OCI-LY7 (cell line): ENCODE measurements at regions not wholly inside any gene's neighbourhood (a gene's known extent, or its start where the extent isn't known, plus 50 kb on each side); places are given as distances from the start of the nearest gene placed in this dataset.

Source experiments
- BruUV-seq: library from RNA; stranded (reverse); fragments of 400-500 nt; replicated peaks from 2 replicates; lab custom pipeline; 2021; lab: Mats Ljungman, UMichigan
- CTCF ChIA-PET: fragments of 300-600 bp; sonication (Branson Sonifier 250); formaldehyde crosslinking; loops from one replicate; lab custom pipeline; 2022; ENCODE audit warnings: antibody characterized with exemption; ENCODE audit not compliant: unreplicated experiment; lab: Charles Lee
- POLR2A ChIA-PET: fragments of 300-600 bp; sonication (Branson Sonifier 250); formaldehyde crosslinking; loops from one replicate; lab custom pipeline; 2022; ENCODE audit warnings: antibody characterized with exemption; lab: Charles Lee
- DNase-seq: peaks from one replicate; pipeline ENCODE4 v3.0.0-alpha.2; 2015; ENCODE audit warnings: low spot score
- H2AFZ ChIP-seq: fragments of 200-600 bp; sonication (generic), shearing (Covaris generic); 2 replicates; pipeline ENCODE4 v1.6.1; 2014; ENCODE audit warnings: mild to moderate bottlenecking, antibody characterized with exemption, low read length, moderate library complexity
- H3K27ac ChIP-seq: fragments of 200-600 bp; sonication (generic); 2 replicates; pipeline ENCODE4 v1.5.1; 2014; ENCODE audit warnings: mixed run types, low read depth, mild to moderate bottlenecking, moderate library complexity, low read length, inconsistent platforms; ENCODE audit not compliant: poor library complexity, severe bottlenecking
- H3K36me3 ChIP-seq: fragments of 200-600 bp; sonication (generic); 2 replicates; pipeline ENCODE4 v1.6.1; 2014; ENCODE audit warnings: mild to moderate bottlenecking, antibody characterized with exemption, low read length, moderate library complexity, mixed read lengths; ENCODE audit not compliant: insufficient read depth
- H3K4me1 ChIP-seq: fragments of 200-600 bp; sonication (generic); 2 replicates; pipeline ENCODE4 v1.5.1; 2014; ENCODE audit warnings: mild to moderate bottlenecking, low read length; ENCODE audit not compliant: insufficient read depth, poor library complexity, severe bottlenecking
- H3K4me2 ChIP-seq: fragments of 200-600 bp; sonication (generic); 2 replicates; pipeline ENCODE4 v1.6.1; 2014; ENCODE audit warnings: mild to moderate bottlenecking, low read length
- H3K4me3 ChIP-seq: fragments of 200-600 bp; sonication (generic); 2 replicates; pipeline ENCODE4 v1.5.1; 2014; ENCODE audit warnings: mild to moderate bottlenecking, low read depth, low read length; ENCODE audit not compliant: poor library complexity, severe bottlenecking
- H3K79me2 ChIP-seq: fragments of 200-600 bp; sonication (generic); 2 replicates; pipeline ENCODE4 v1.6.1; 2016; ENCODE audit warnings: low read depth, mild to moderate bottlenecking, low read length, moderate library complexity, mixed read lengths; ENCODE audit not compliant: insufficient read depth
- H3K9me2 ChIP-seq: fragments of 200-600 bp; sonication (generic); 2 replicates; pipeline ENCODE4 v1.6.1; 2016; ENCODE audit warnings: mild to moderate bottlenecking, low read length, mixed read lengths; ENCODE audit not compliant: insufficient read depth
- H3K9me3 ChIP-seq: fragments of 200-600 bp; sonication (generic); 2 replicates; pipeline ENCODE4 v1.6.1; 2014; ENCODE audit warnings: mild to moderate bottlenecking, mixed run types, low read length, mixed read lengths
- H4K20me1 ChIP-seq: fragments of 200-600 bp; sonication (generic); 2 replicates; pipeline ENCODE4 v1.6.1; 2014; ENCODE audit warnings: mild to moderate bottlenecking, antibody characterized with exemption, low read length, moderate library complexity, mixed read lengths; ENCODE audit not compliant: insufficient read depth
- CTCF ChIP-seq: fragments of 200-600 bp; sonication (generic); conservative IDR thresholded peaks from 2 replicates; pipeline ENCODE4 v1.5.1; 2014; ENCODE audit warnings: mild to moderate bottlenecking, antibody characterized with exemption, low read length, moderate library complexity, mixed read lengths
- EZH2phosphoT487 ChIP-seq: fragments of 200-600 bp; sonication (generic); IDR thresholded peaks from 2 replicates; pipeline ENCODE4 v1.6.1; 2018; ENCODE audit warnings: low read depth, borderline replicate concordance, mild to moderate bottlenecking, mixed run types, antibody characterized with exemption, low read length, moderate library complexity, mixed read lengths
- intact Hi-C: fragments of 100-400 bp; cut with micrococcal nuclease; formaldehyde crosslinking; loops from one replicate; pipeline ENCODE4 v1.10.0; 2022; ENCODE audit not compliant: unreplicated experiment

GRCh38 chr13:111897178-111897845 is 169.6 kb upstream of the SOX1 start:
- Histone ChIP-seq H3K36me3 (no peaks in the 10 kb centered on the region), H3K4me2 (no peak overlapping the region), H3K4me3 (no peak overlapping the region), H3K4me1 (no peaks in the 10 kb centered on the region), H4K20me1 (no peaks in the 10 kb centered on the region), H3K27ac (no peak overlapping the region), H3K9me3 (no peaks in the 10 kb centered on the region), H3K9me2 (no peaks in the 10 kb centered on the region), H2AFZ (no peak overlapping the region), H3K79me2 (no peaks in the 10 kb centered on the region)
- CTCF ChIA-PET, result no interaction called here
- no peak for TF ChIP-seq CTCF
- TF ChIP-seq EZH2phosphoT487, result no peak
- intact Hi-C loops, result no loop called here
- BruUV-seq, result no TSS peak
- DNase-seq, result no peak
- POLR2A ChIA-PET, result no interaction called here

GRCh38 chr13:111897846-111898215 is 169.1 kb upstream of the SOX1 start:
- CTCF ChIA-PET, result no interaction called here
- Histone ChIP-seq H3K27ac (no peak overlapping the region), H4K20me1 (no peaks in the 10 kb centered on the region), H3K4me2 (no peak overlapping the region), H3K36me3 (no peaks in the 10 kb centered on the region), H3K79me2 (no peaks in the 10 kb centered on the region), H3K9me2 (no peaks in the 10 kb centered on the region), H3K9me3 (no peaks in the 10 kb centered on the region), H2AFZ (no peak overlapping the region), H3K4me1 (no peaks in the 10 kb centered on the region), H3K4me3 (no peak overlapping the region)
- TF ChIP-seq CTCF, result no peak
- TF ChIP-seq EZH2phosphoT487, result no peak
- BruUV-seq, result no TSS peak
- no peak for DNase-seq
- intact Hi-C loops, result no loop called here
- POLR2A ChIA-PET, result no interaction called here

- CTCF ChIA-PET, result no interaction called here
- TF ChIP-seq CTCF (no peak), EZH2phosphoT487 (no peak)
- intact Hi-C loops, result no loop called here
- no peaks in the 10 kb centered on the region for H3K9me2 ChIP-seq
- DNase-seq, result no peak
- no peak overlapping the region for H2AFZ ChIP-seq
- no peaks in the 10 kb centered on the region for H3K36me3 ChIP-seq
- no peak overlapping the region for H3K4me2 ChIP-seq
- H3K4me3 ChIP-seq, result no peak overlapping the region
- H3K4me1 ChIP-seq, result no peaks in the 10 kb centered on the region
- BruUV-seq, result no TSS peak
- H3K27ac ChIP-seq, result no peak overlapping the region
- no peaks in the 10 kb centered on the region for H3K9me3 ChIP-seq
- H3K79me2 ChIP-seq, result no peaks in the 10 kb centered on the region
- POLR2A ChIA-PET, result no interaction called here
- H4K20me1 ChIP-seq, result no peaks in the 10 kb centered on the region
Measured at GRCh38 chr13:111898956-111899713, 167.8 kb upstream of the SOX1 start.
